Kidney capillary endothelial cell (primary cell): ENCODE measurements at regions not wholly inside any gene's neighbourhood (a gene's known extent, or its start where the extent isn't known, plus 50 kb on each side); places are given as distances from the start of the nearest gene placed in this dataset.
"Not testable (repeated sequence)": the region's sequence is repeated elsewhere in the genome, so short reads cannot be mapped to it uniquely, and the experiment has no call there.

Experiments
- DNase-seq: peaks from one replicate; pipeline ENCODE4 v3.0.0-alpha.2; 2018; ENCODE audit warnings: low spot score

DNA sequence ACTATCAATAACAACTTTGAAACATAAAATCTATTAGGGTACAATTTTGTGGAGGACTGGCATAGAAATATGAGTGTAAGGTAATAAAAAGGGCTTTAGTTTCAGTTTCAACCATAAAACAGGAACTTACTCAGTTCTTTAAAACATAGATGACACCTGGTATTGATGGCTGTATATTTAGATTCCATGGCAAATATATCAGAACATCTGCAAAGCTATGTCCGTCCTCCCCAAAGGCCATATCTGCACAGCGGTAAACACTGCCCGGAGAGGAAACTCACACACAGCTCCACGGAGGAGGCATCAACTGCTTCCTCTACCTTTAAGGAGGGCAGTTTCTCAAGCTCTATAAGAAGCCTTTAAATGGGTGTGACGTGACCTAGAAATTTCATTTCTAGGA lies 993.3 kb downstream of the BRD1 start:
- DNase-seq = no peak

GRCh38 chr22:48832592-48832991 lies 995.1 kb downstream of the BRD1 start:
- no peak for DNase-seq

DNA sequence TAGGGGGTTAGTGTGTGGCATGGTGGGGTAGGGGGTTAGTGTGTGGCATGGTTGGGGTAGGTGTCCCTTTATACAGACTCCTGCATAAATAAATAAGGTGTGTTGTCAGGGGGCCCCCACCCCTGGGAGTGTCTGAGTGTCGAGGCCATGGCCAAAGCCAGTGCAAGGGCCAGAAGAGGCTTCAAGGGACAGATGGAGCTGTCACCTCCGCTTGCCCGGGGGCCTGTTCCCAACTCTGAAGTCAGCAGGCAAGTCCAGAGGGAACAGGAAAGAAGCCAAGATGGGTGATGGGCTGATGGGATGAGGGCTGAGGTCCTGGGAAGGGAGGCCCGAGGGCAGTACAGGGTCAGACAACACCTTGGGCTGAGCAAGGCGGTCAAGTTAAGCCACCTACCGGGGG lies 997.8 kb downstream of the BRD1 start:
- DNase-seq = no peak

GRCh38 chr22:48828688-48829087 lies 999.0 kb downstream of the BRD1 start:
- DNase-seq = no peak

DNA sequence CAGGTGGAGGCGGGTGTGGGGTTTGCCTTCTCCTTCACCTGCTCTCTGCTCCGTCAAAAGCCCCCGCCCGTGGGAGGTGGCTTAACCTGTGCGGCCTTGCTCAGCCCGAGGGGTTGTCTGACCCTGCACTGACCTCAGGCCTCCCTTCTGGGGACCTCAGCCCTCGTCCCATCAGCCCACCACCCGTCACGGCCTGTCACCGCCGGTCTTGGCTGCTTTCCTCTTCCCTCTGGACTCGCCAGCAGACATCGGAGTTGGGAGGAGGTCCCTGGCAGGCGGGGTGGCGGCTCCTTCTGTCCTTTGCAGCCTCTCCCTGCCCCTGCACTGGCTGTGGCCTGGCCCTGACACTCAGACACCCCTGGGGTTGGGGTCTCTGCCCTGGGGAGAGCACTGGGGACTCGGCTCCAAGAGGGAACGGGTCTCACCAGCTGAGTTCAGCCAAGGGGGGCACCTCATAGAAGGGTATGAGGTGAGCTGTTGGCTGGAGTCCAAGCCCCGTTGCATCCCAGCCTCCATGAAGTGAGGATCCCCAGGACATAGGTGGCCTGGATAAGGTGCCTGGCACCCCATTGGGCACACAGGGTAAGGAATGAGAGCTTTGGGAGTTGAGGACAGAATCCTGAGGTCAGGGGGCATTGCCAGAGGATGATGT lies 999.6 kb downstream of the BRD1 start:
- DNase-seq = no peak

- DNase-seq = no peak
These were observed 1000.3 kb downstream of the BRD1 start for GRCh38 chr22:48827268-48827846.

DNA sequence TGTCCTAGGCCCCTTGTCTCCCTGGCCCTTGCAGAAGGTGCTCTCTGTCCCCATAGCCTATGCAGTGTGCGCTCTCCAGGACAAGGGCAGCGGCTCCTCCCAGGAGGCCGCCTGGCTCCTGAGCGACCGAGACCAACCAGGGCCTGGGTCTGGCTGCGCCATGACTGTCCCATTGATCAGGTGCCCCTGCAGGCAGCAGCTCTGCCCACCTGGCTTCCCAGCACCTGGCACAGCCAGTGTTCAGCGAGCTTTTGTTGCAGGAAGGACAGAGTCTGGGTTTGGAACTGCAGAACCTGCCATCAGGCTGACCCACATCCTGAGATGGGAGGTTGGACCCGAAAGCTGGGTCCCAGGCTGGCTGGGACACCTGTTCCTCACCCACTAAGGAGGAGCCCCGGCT lies 1001.1 kb downstream of the BRD1 start:
- DNase-seq = no peak

- DNase-seq = no peak
These were observed 1001.7 kb downstream of the BRD1 start for GRCh38 chr22:48825802-48826520.

GRCh38 chr22:48824712-48825651 lies 1002.7 kb downstream of the BRD1 start:
- DNase-seq = no peak

GRCh38 chr22:48823941-48824340 lies 1003.7 kb downstream of the BRD1 start:
- DNase-seq = no peak

- DNase-seq = no peak
These were observed 1005.1 kb downstream of the BRD1 start for GRCh38 chr22:48822278-48823233.

DNA sequence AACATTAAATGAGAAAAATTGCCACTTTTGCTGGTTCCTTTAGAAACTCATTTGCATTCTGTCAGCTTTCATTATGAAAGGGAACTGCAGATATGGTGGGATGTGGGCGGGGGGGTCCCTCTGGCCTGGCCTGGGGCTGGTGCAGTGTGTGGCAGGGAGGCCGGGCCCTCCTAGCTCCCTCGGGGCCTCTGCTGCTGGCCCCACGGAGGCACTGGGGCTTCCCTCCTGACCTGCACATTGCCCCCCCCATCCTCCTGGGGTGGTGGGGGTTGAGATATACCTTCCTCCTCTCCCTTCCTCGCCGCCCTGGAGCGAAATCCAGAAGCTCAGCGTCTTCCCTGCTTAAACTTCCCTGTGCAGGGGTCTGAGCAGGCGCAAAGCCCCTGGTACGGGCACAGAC lies 1005.9 kb downstream of the BRD1 start:
- no peak for DNase-seq

DNA sequence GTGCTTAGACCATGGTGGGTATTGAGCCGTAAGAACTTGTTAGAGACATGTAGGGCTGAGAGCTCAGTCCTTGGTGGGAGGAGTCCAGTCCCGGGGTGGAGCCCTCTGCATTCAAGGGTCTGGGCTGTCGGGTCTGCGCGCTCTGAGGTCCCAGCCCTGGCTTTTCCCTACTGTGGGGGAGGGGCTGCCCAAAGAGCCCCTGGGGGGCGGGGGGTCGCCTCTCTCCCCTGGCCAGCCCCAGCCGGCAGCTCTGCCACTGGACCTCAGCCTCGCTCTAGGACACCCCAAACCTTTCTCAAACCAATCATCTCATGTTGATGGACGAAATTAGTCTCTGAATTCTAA lies 1006.4 kb downstream of the BRD1 start:
- no peak for DNase-seq

- DNase-seq = no peak
These were observed 1007.0 kb downstream of the BRD1 start for GRCh38 chr22:48820481-48821345.

DNA sequence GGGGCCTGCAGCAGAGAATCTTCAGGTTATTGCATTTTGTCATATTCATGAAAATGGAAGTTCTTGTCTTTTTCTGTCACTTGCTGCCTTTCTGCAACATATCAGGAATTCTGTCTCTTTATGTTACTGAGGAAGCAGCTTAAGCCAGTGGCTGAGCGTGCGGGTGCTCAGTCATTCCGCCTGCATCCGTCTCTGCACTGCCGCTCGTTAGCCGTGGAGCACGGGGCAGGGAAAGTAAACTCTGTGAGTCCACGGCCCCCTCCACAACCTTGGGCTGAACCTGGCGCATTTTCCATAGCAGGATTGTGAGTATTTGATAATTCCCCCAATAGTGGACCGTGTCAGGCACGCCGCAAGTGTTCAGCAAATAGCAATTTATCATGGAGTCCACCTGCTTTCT lies 1007.7 kb downstream of the BRD1 start:
- DNase-seq = no peak

GRCh38 chr22:48819232-48819631 lies 1008.4 kb downstream of the BRD1 start:
- DNase-seq = no peak

DNA sequence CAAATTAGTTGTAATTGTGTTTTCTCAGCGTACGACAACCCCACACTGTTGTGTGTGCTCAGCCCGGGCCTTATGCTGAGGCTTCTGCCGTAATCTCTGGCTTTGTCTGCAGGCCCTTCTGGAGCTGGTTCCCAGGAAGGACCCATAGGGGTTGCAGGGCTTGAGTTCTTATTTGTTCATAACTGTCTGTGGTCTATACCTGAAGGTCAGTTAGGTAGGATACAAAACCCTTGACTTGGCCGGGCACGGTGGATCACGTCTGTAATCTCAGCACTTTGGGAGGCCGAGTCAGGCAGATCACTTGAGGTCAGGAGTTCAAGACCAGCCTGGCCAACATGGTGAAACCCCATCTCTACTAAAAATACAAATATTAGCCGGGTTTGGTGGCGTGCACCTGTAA lies 1010.2 kb downstream of the BRD1 start:
- not testable (repeated sequence) for DNase-seq

- DNase-seq = no peak
These were observed 1015.8 kb downstream of the BRD1 start for GRCh38 chr22:48811885-48812284.

- no peak for DNase-seq
These were observed 1019.4 kb downstream of the BRD1 start for GRCh38 chr22:48808038-48808960.
